ENCODE measurements at regions not wholly inside any gene's neighbourhood (a gene's known extent, or its start where the extent isn't known, plus 50 kb on each side); places are given as distances from the start of the nearest gene placed in this dataset.
A peak's percentile ranks its signal among the peaks of the same experiment; 100 is the strongest.

GRCh38 chr11:134518616-134519389 lies 106.8 kb upstream of the B3GAT1 start:
- WGBS, 2 donors, result 86 to 90% methylated on average over 19 to 20 of the region's 20 CpGs
- peak in 1 of 2 donors; percentile 56 for DNase-seq (ENCODE audit: low spot score in 2 of 2)
- intact Hi-C loops (cut with DNase I; ENCODE audit: low total_unique reads), result no loop called here
- TF ChIP-seq POLR2A (IDR thresholded peaks at IDR 0.05) (no peak), CTCF (IDR thresholded peaks at IDR 0.05) (no peak)
- no peak overlapping the region for H3K4me3 ChIP-seq (ENCODE audit: low read depth, poor library complexity, severe bottlenecking)

GRCh38 chr11:134517621-134518293 lies 105.7 kb upstream of the B3GAT1 start:
- 63 to 68% methylated on average over 14 of the region's 14 CpGs for WGBS, 2 donors

GRCh38 chr11:134517115-134517514 lies 105.1 kb upstream of the B3GAT1 start:
- TF ChIP-seq POLR2A (IDR thresholded peaks at IDR 0.05) (no peak), CTCF (IDR thresholded peaks at IDR 0.05) (no peak)
- 84 to 86% methylated on average over 6 of the region's 6 CpGs for WGBS, 2 donors
- no peak overlapping the region for H3K4me3 ChIP-seq (ENCODE audit: low read depth, poor library complexity, severe bottlenecking)
- intact Hi-C loops (cut with DNase I; ENCODE audit: low total_unique reads), result no loop called here
- no peak for DNase-seq (ENCODE audit: low spot score in 2 of 2)

More at GRCh38 chr11:134517621-134518293, 105.7 kb upstream of the B3GAT1 start:
- intact Hi-C loops (cut with DNase I; ENCODE audit: low total_unique reads), result no loop called here
- peak in 1 of 2 donors; percentile 36 for DNase-seq (ENCODE audit: low spot score in 2 of 2)
- no peak for TF ChIP-seq CTCF (IDR thresholded peaks at IDR 0.05)
- no peak for TF ChIP-seq POLR2A (IDR thresholded peaks at IDR 0.05)
- H3K4me3 ChIP-seq (ENCODE audit: low read depth, poor library complexity, severe bottlenecking), result no peak overlapping the region

- 50 to 54% methylated on average over 9 of the region's 9 CpGs for WGBS, 2 donors
- peak in 1 of 2 donors; percentile 56 for DNase-seq (ENCODE audit: low spot score in 2 of 2)
- intact Hi-C loops (cut with DNase I; ENCODE audit: low total_unique reads), result no loop called here
- H3K4me3 ChIP-seq (ENCODE audit: low read depth, poor library complexity, severe bottlenecking), result no peak overlapping the region
- TF ChIP-seq CTCF (IDR thresholded peaks at IDR 0.05) (no peak), POLR2A (IDR thresholded peaks at IDR 0.05) (no peak)
These were observed 104.5 kb upstream of the B3GAT1 start for GRCh38 chr11:134516529-134516928.

GRCh38 chr11:134515081-134515960 lies 103.3 kb upstream of the B3GAT1 start:
- 76 to 79% methylated on average over 25 to 26 of the region's 26 CpGs for WGBS, 2 donors
- H3K4me3 ChIP-seq (ENCODE audit: low read depth, poor library complexity, severe bottlenecking), result no peak overlapping the region
- TF ChIP-seq CTCF (IDR thresholded peaks at IDR 0.05), result no peak
- no peak for TF ChIP-seq POLR2A (IDR thresholded peaks at IDR 0.05)
- intact Hi-C loops (cut with DNase I; ENCODE audit: low total_unique reads), result no loop called here
- peak in 1 of 2 donors; percentile 80 for DNase-seq (ENCODE audit: low spot score in 2 of 2)

Measured in lower leg skin (tissue), 4 donors.